PC-3 (cell line): ENCODE measurements at regions not wholly inside any gene's neighbourhood (a gene's known extent, or its start where the extent isn't known, plus 50 kb on each side); places are given as distances from the start of the nearest gene placed in this dataset.

Source experiments
- ATAC-seq: fragments of 200-7000 bp; cut with Tn5 transposase; 2 replicates; pipeline ENCODE4 v1.9.1; 2020; ENCODE audit warnings: mild to moderate bottlenecking, moderate library complexity
- BruUV-seq: library from RNA; stranded (reverse); fragments of 400-500 nt; replicated peaks from 2 replicates; lab custom pipeline; 2021; lab: Mats Ljungman, UMichigan
- CTCF ChIA-PET: fragments of 300-600 bp; sonication (Branson Sonifier 250); formaldehyde crosslinking; loops from one replicate; lab custom pipeline; 2022; ENCODE audit warnings: antibody characterized with exemption; lab: Charles Lee
- POLR2A ChIA-PET: fragments of 300-600 bp; sonication (Branson Sonifier 250); formaldehyde crosslinking; loops from one replicate; lab custom pipeline; 2022; ENCODE audit warnings: antibody characterized with exemption; ENCODE audit not compliant: unreplicated experiment; lab: Charles Lee
- DNase-seq: peaks from one replicate; pipeline ENCODE4 v3.0.0-alpha.2; 2015
- H2AFZ ChIP-seq: fragments of 300-600 bp; sonication (generic); 2 replicates; pipeline ENCODE4 v1.6.0; 2016; ENCODE audit warnings: antibody characterized with exemption, low read length
- H3F3A ChIP-seq: fragments of 300-600 bp; sonication (generic); one replicate; pipeline ENCODE4 v1.6.0; 2017; ENCODE audit warnings: antibody characterized with exemption, low read length, control low read depth, mild to moderate bottlenecking; ENCODE audit not compliant: unreplicated experiment
- H3K27ac ChIP-seq: fragments of 300-600 bp; sonication (generic); 2 replicates; pipeline ENCODE4 v1.5.1; 2016; ENCODE audit warnings: mild to moderate bottlenecking, low read length
- H3K27me3 ChIP-seq: fragments of 300-600 bp; sonication (generic); 2 replicates; pipeline ENCODE4 v1.6.1; 2016; ENCODE audit warnings: low read length, mixed read lengths
- H3K36me3 ChIP-seq: fragments of 300-600 bp; sonication (generic); 2 replicates; pipeline ENCODE4 v1.6.1; 2016; ENCODE audit warnings: low read depth, mixed run types, low read length, mixed read lengths
- H3K4me1 ChIP-seq: fragments of 300-600 bp; sonication (generic); 2 replicates; pipeline ENCODE4 v1.5.1; 2016; ENCODE audit warnings: low read length; ENCODE audit not compliant: insufficient read depth
- H3K4me2 ChIP-seq: fragments of 300-600 bp; sonication (generic); 2 replicates; pipeline ENCODE4 v1.6.0; 2016; ENCODE audit warnings: low read length
- H3K4me3 ChIP-seq: fragments of 300-600 bp; sonication (generic); 2 replicates; pipeline ENCODE4 v1.5.1; 2016; ENCODE audit warnings: mild to moderate bottlenecking, low read length, mixed read lengths
- H3K79me2 ChIP-seq: fragments of 300-600 bp; sonication (generic); 2 replicates; pipeline ENCODE4 v1.6.1; 2017; ENCODE audit warnings: low read length, mixed read lengths
- H3K9ac ChIP-seq: fragments of 300-600 bp; sonication (generic); 2 replicates; pipeline ENCODE4 v1.6.0; 2016; ENCODE audit warnings: mild to moderate bottlenecking, low read length
- H3K9me2 ChIP-seq: fragments of 300-600 bp; sonication (generic); replicated peaks from 2 replicates; pipeline ENCODE4 v1.6.1; 2016; ENCODE audit warnings: mixed run types, low read length, mixed read lengths
- H3K9me3 ChIP-seq: fragments of 300-600 bp; sonication (generic); 2 replicates; pipeline ENCODE4 v1.6.1; 2016; ENCODE audit warnings: low read length, mixed read lengths
- H4K20me1 ChIP-seq: fragments of 300-600 bp; sonication (generic); 2 replicates; pipeline ENCODE4 v1.6.1; 2016; ENCODE audit warnings: low read length, mixed read lengths
- CTCF ChIP-seq: fragments of 300-600 bp; sonication (generic); conservative IDR thresholded peaks from 2 replicates; pipeline ENCODE4 v1.5.1; 2017; ENCODE audit warnings: antibody characterized with exemption, low read depth, mild to moderate bottlenecking, low read length
- EZH2 ChIP-seq: fragments of 300-600 bp; sonication (generic); IDR thresholded peaks from one replicate; pipeline ENCODE4 v1.6.1; 2017; ENCODE audit warnings: antibody characterized with exemption, mild to moderate bottlenecking, low read length; ENCODE audit not compliant: unreplicated experiment
- EZH2phosphoT487 ChIP-seq: fragments of 300-600 bp; sonication (generic); IDR thresholded peaks from 2 replicates; pipeline ENCODE4 v1.6.1; 2018; ENCODE audit warnings: mild to moderate bottlenecking, antibody characterized with exemption, low read length, borderline replicate concordance
- intact Hi-C: fragments of 100-400 bp; cut with micrococcal nuclease; formaldehyde crosslinking; loops from 2 replicates; pipeline ENCODE4 v1.9.0; 2023

GRCh38 chr20:4504814-4505213, 181.4 kb upstream of the PRNP start:
- intact Hi-C loops: no loop called here
- ChIA-PET CTCF (no interaction called here), POLR2A (no interaction called here)
- Histone ChIP-seq H3K9me3 (peaks cover 4% of the 10 kb centered on the region; the same call in 1 of the 2 replicates), H3K4me1 (peaks cover 11% of the 10 kb centered on the region), H3K27ac (no peak overlapping the region), H3K9me2 (no peaks in the 10 kb centered on the region), H3K36me3 (peaks cover 4% of the 10 kb centered on the region; the same call in 1 of the 2 replicates), H3K9ac (no peak overlapping the region), H3F3A (no peaks in the 10 kb centered on the region), H3K79me2 (no peaks in the 10 kb centered on the region), H4K20me1 (no peaks in the 10 kb centered on the region), H3K4me3 (no peak overlapping the region), H3K4me2 (no peak overlapping the region), H2AFZ (no peak overlapping the region), H3K27me3 (no peaks in the 10 kb centered on the region)
- no peak for DNase-seq
- ATAC-seq: no peak
- TF ChIP-seq EZH2phosphoT487: no peak
- TF ChIP-seq EZH2: no peak
- BruUV-seq: no TSS peak

DNA sequence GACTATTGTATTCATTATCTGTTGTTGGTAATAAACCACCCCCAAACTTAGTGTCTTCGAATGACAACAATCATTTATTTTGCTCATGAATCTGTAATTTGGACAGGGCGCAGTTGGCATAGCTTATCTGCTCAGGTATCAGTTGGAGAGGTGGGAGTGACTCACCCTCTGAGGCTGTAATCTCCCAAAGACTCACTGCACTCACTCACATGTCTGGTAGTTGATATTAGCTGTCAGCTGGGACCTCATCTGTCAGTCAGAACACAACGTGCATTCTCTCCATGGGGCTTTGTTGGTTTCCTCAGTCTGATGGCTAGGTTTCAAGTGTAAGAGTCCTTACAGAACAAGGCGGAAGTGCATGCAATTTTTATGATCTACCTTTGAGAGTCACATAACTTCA, 183.5 kb upstream of the PRNP start:
- no TSS peak for BruUV-seq
- peak; percentile 33 for DNase-seq
- intact Hi-C loops: no loop called here

GRCh38 chr20:4493386-4493785, 192.9 kb upstream of the PRNP start:
- BruUV-seq: no TSS peak
- H3K79me2 ChIP-seq: no peaks in the 10 kb centered on the region
- intact Hi-C loops: no loop called here
- ChIA-PET POLR2A (no interaction called here), CTCF (no interaction called here)
- H3K4me3 ChIP-seq: no peak overlapping the region
- H3F3A ChIP-seq: no peaks in the 10 kb centered on the region
- H3K4me2 ChIP-seq: no peak overlapping the region
- DNase-seq: peak; percentile 45
- no peaks in the 10 kb centered on the region for H3K27me3 ChIP-seq
- no peak for ATAC-seq
- no peak overlapping the region for H3K27ac ChIP-seq
- no peak overlapping the region for H2AFZ ChIP-seq
- H3K4me1 ChIP-seq: peaks cover 36% of the 10 kb centered on the region
- H4K20me1 ChIP-seq: no peaks in the 10 kb centered on the region
- TF ChIP-seq EZH2 (no peak), EZH2phosphoT487 (no peak), CTCF (no peak)
- H3K9me3 ChIP-seq: no peaks in the 10 kb centered on the region
- no peaks in the 10 kb centered on the region for H3K9me2 ChIP-seq
- no peak overlapping the region for H3K9ac ChIP-seq
- H3K36me3 ChIP-seq: no peaks in the 10 kb centered on the region

More for the DNA sequence above, 183.5 kb upstream of the PRNP start:
- no peak overlapping the region for H3K27ac ChIP-seq
- no peaks in the 10 kb centered on the region for H3F3A ChIP-seq
- no peaks in the 10 kb centered on the region for H3K9me2 ChIP-seq
- H3K36me3 ChIP-seq: no peaks in the 10 kb centered on the region
- ATAC-seq: no peak
- CTCF ChIA-PET: no interaction called here
- POLR2A ChIA-PET: no interaction called here
- H4K20me1 ChIP-seq: no peaks in the 10 kb centered on the region
- H3K4me1 ChIP-seq: peaks cover 9% of the 10 kb centered on the region
- TF ChIP-seq CTCF: no peak
- TF ChIP-seq EZH2phosphoT487: no peak
- TF ChIP-seq EZH2: no peak
- no peak overlapping the region for H2AFZ ChIP-seq
- H3K4me2 ChIP-seq: no peak overlapping the region
- H3K79me2 ChIP-seq: no peaks in the 10 kb centered on the region
- H3K27me3 ChIP-seq: no peaks in the 10 kb centered on the region
- no peak overlapping the region for H3K4me3 ChIP-seq
- H3K9me3 ChIP-seq: no peaks in the 10 kb centered on the region
- H3K9ac ChIP-seq: no peak overlapping the region
